GM23338 (cell line): ENCODE measurements at regions not wholly inside any gene's neighbourhood (a gene's known extent, or its start where the extent isn't known, plus 50 kb on each side); places are given as distances from the start of the nearest gene placed in this dataset.

Experiments
- ATAC-seq: fragments of 200-7000 bp; cut with Tn5 transposase; 3 replicates; pipeline ENCODE4 v1.9.1; 2020
- DNase-seq: peaks from one replicate; pipeline ENCODE4 v3.0.0-alpha.2; 2015; ENCODE audit warnings: low spot score
- H2AFZ ChIP-seq: fragments of 200-600 bp; sonication (generic); 2 replicates; pipeline ENCODE4 v1.8.0; 2016; ENCODE audit warnings: antibody characterized with exemption, mild to moderate bottlenecking, moderate library complexity
- H3F3A ChIP-seq: fragments of 200-600 bp; sonication (generic); replicated peaks from 2 replicates; pipeline ENCODE4 v1.8.0; 2017; ENCODE audit warnings: antibody characterized with exemption, mixed run types, low read depth
- H3K27ac ChIP-seq: fragments of 200-600 bp; sonication (generic); 2 replicates; pipeline ENCODE4 v1.6.1; 2016; ENCODE audit warnings: low read depth
- H3K27me3 ChIP-seq: fragments of 200-600 bp; sonication (generic); 2 replicates; pipeline ENCODE4 v1.8.0; 2016; ENCODE audit warnings: mild to moderate bottlenecking, mixed run types, moderate library complexity; ENCODE audit not compliant: insufficient read depth
- H3K36me3 ChIP-seq: fragments of 200-600 bp; sonication (generic); 2 replicates; pipeline ENCODE4 v1.8.0; 2016; ENCODE audit warnings: mild to moderate bottlenecking; ENCODE audit not compliant: insufficient read depth
- H3K4me1 ChIP-seq: fragments of 200-600 bp; sonication (generic); 2 replicates; pipeline ENCODE4 v1.8.0; 2016; ENCODE audit warnings: mild to moderate bottlenecking, moderate library complexity; ENCODE audit not compliant: insufficient read depth
- H3K4me2 ChIP-seq: fragments of 200-600 bp; sonication (generic); 2 replicates; pipeline ENCODE4 v1.7.1; 2017; ENCODE audit warnings: mixed run types
- H3K4me3 ChIP-seq: fragments of 200-600 bp; sonication (generic); 2 replicates; pipeline ENCODE4 v1.6.1; 2016; ENCODE audit warnings: mixed run types
- H3K79me2 ChIP-seq: fragments of 200-600 bp; sonication (generic); replicated peaks from 2 replicates; pipeline ENCODE4 v1.8.0; 2017; ENCODE audit warnings: mild to moderate bottlenecking; ENCODE audit not compliant: insufficient read depth
- H3K9me2 ChIP-seq: fragments of 200-600 bp; sonication (generic); 2 replicates; pipeline ENCODE4 v1.8.0; 2017; ENCODE audit not compliant: insufficient read depth
- H4K20me1 ChIP-seq: fragments of 200-600 bp; sonication (generic); replicated peaks from 2 replicates; pipeline ENCODE4 v1.8.0; 2017; ENCODE audit warnings: mild to moderate bottlenecking; ENCODE audit not compliant: insufficient read depth
- H3K27ac Mint-ChIP-seq: 2 replicates; pipeline ENCODE4 v1.8.0; 2020; ENCODE audit warnings: inconsistent platforms, mild to moderate bottlenecking, moderate library complexity, mixed read lengths
- H3K27me3 Mint-ChIP-seq: 3 replicates; pipeline ENCODE4 v1.8.0; 2022; ENCODE audit warnings: low read depth, mild to moderate bottlenecking, moderate library complexity, mixed read lengths, inconsistent platforms; ENCODE audit not compliant: insufficient read depth, poor library complexity
- H3K36me3 Mint-ChIP-seq: 3 replicates; pipeline ENCODE4 v1.8.0; 2021; ENCODE audit warnings: low read depth, mild to moderate bottlenecking, inconsistent platforms, moderate library complexity, mixed read lengths
- H3K4me1 Mint-ChIP-seq: 3 replicates; pipeline ENCODE4 v1.8.0; 2020; ENCODE audit warnings: mild to moderate bottlenecking, inconsistent platforms, mixed read lengths
- H3K4me3 Mint-ChIP-seq: 3 replicates; pipeline ENCODE4 v1.8.0; 2021; ENCODE audit warnings: moderate library complexity, mild to moderate bottlenecking, inconsistent platforms, mixed read lengths
- H3K9me3 Mint-ChIP-seq: 3 replicates; pipeline ENCODE4 v1.8.0; 2020; ENCODE audit warnings: moderate library complexity, mild to moderate bottlenecking, inconsistent platforms, mixed read lengths
- CREB1 ChIP-seq: fragments of 250-450 bp; sonication (Bioruptor Pico); IDR thresholded peaks from 2 replicates; pipeline ENCODE4 v1.5.0; 2020; ENCODE audit warnings: low read depth, mild to moderate bottlenecking, moderate library complexity
- ETS1 ChIP-seq: IDR thresholded peaks from 2 replicates; pipeline ENCODE4 v1.6.1; 2016; ENCODE audit warnings: antibody characterized with exemption
- EZH2 ChIP-seq: fragments of 200-600 bp; sonication (generic); IDR thresholded peaks from one replicate; pipeline ENCODE4 v1.8.0; 2017; ENCODE audit warnings: antibody characterized with exemption, mild to moderate bottlenecking, low read depth; ENCODE audit not compliant: unreplicated experiment
- EZH2phosphoT487 ChIP-seq: fragments of 200-600 bp; sonication (generic); IDR thresholded peaks from one replicate; pipeline ENCODE4 v1.8.1; 2018; ENCODE audit warnings: antibody characterized with exemption; ENCODE audit not compliant: unreplicated experiment
- JUNB ChIP-seq: IDR thresholded peaks from one replicate; pipeline ENCODE4 v1.6.1; 2016; ENCODE audit warnings: antibody characterized with exemption; ENCODE audit not compliant: unreplicated experiment
- NANOG ChIP-seq: IDR thresholded peaks from 2 replicates; pipeline ENCODE4 v1.6.1; 2016; ENCODE audit warnings: antibody characterized with exemption, borderline replicate concordance
- POLR2AphosphoS5 ChIP-seq: IDR thresholded peaks from 2 replicates; pipeline ENCODE4 v1.6.1; 2016; ENCODE audit warnings: antibody characterized with exemption, low read depth
- REST ChIP-seq: IDR thresholded peaks from one replicate; pipeline ENCODE4 v1.6.1; 2018; ENCODE audit warnings: antibody characterized with exemption; ENCODE audit not compliant: unreplicated experiment
- STAT1 ChIP-seq: IDR thresholded peaks from one replicate; pipeline ENCODE4 v1.6.1; 2016; ENCODE audit warnings: antibody characterized with exemption; ENCODE audit not compliant: unreplicated experiment
- ZNF114 ChIP-seq: fragments of 250-450 bp; sonication (Bioruptor Pico); IDR thresholded peaks from 2 replicates; pipeline ENCODE4 v1.5.0; 2020; ENCODE audit warnings: mild to moderate bottlenecking, moderate library complexity
- ZNF331 ChIP-seq: fragments of 250-450 bp; sonication (Bioruptor Pico); IDR thresholded peaks from 2 replicates; pipeline ENCODE4 v1.5.0; 2020; ENCODE audit warnings: low read depth, mild to moderate bottlenecking, moderate library complexity

DNA sequence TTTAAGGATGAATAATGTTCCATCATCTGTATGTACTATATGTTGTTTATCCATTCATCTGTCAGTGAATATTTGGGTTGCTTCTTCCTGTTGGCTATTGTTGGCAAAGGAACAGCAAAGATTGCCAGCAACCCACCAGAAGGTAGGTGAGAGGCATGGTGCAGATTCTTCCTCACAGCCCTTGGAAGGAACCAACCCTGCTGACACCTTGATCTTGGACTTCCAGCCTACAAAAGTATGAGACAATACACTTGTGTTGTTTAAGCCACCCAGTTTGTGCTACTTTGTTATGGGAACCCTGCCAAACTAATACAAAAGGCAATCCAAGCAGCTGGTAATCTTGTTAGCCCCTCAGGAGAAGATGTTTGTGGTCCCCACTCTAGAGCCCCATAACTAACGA is 122.0 kb downstream of the CARTPT start:
- no peaks in the 10 kb centered on the region for H4K20me1 ChIP-seq
- ATAC-seq (no peak), DNase-seq (no peak)
- no peaks in the 10 kb centered on the region for H3F3A ChIP-seq
- no peaks in the 10 kb centered on the region for H3K36me3 ChIP-seq
- Mint-ChIP-seq H3K27me3 (no peaks in the 10 kb centered on the region), H3K27ac (no peak overlapping the region), H3K9me3 (no peaks in the 10 kb centered on the region), H3K36me3 (no peaks in the 10 kb centered on the region), H3K4me3 (no peak overlapping the region), H3K4me1 (peaks cover 8% of the 10 kb centered on the region)
- no peak overlapping the region for H2AFZ ChIP-seq
- TF ChIP-seq CREB1 (CRISPR knock-in tag) (no peak), POLR2AphosphoS5 (no peak), JUNB (no peak), EZH2phosphoT487 (no peak), NANOG (no peak), ZNF331 (CRISPR knock-in tag) (no peak), ZNF114 (no peak), ETS1 (no peak)
- no peaks in the 10 kb centered on the region for H3K9me2 ChIP-seq
- H3K27ac ChIP-seq, result no peak overlapping the region
- no peaks in the 10 kb centered on the region for H3K79me2 ChIP-seq
- H3K4me3 ChIP-seq, result no peak overlapping the region
- H3K4me2 ChIP-seq, result no peak overlapping the region
- H3K4me1 ChIP-seq, result no peaks in the 10 kb centered on the region
- H3K27me3 ChIP-seq, result no peaks in the 10 kb centered on the region

GRCh38 chr5:71843111-71843510 is 124.0 kb downstream of the CARTPT start:
- no peak overlapping the region for H2AFZ ChIP-seq
- no peaks in the 10 kb centered on the region for H3K36me3 ChIP-seq
- no peaks in the 10 kb centered on the region for H3K36me3 Mint-ChIP-seq
- DNase-seq, result no peak
- no peak overlapping the region for H3K4me3 Mint-ChIP-seq
- H3K4me1 ChIP-seq, result no peaks in the 10 kb centered on the region
- H3K4me3 ChIP-seq, result no peak overlapping the region
- H3K79me2 ChIP-seq, result no peaks in the 10 kb centered on the region
- H3K4me1 Mint-ChIP-seq, result peaks cover 8% of the 10 kb centered on the region
- no peaks in the 10 kb centered on the region for H3K27me3 Mint-ChIP-seq
- H3K9me2 ChIP-seq, result no peaks in the 10 kb centered on the region
- H3K27me3 ChIP-seq, result no peaks in the 10 kb centered on the region
- peaks cover 12% of the 10 kb centered on the region; the same call in 2 of the 3 replicates for H3K9me3 Mint-ChIP-seq
- no peak overlapping the region for H3K4me2 ChIP-seq
- no peak overlapping the region for H3K27ac ChIP-seq
- ATAC-seq, result no peak
- H4K20me1 ChIP-seq, result no peaks in the 10 kb centered on the region
- no peaks in the 10 kb centered on the region for H3F3A ChIP-seq
- H3K27ac Mint-ChIP-seq, result no peak overlapping the region
- TF ChIP-seq ZNF331 (CRISPR knock-in tag) (no peak), NANOG (no peak), ETS1 (no peak), CREB1 (CRISPR knock-in tag) (no peak), REST (no peak), STAT1 (no peak), ZNF114 (no peak), EZH2 (no peak), EZH2phosphoT487 (no peak)
